Stimulated activated naive CD8-positive, alpha-beta T cell treated with anti-CD3 and anti-CD28 coated beads, Interleukin-15, amount 100 ng/mL, for 72 hours (primary cell): ENCODE measurements at regions not wholly inside any gene's neighbourhood (a gene's known extent, or its start where the extent isn't known, plus 50 kb on each side); places are given as distances from the start of the nearest gene placed in this dataset.

Source experiments
- ATAC-seq: fragments of 150-1000 bp; cut with Tn5 transposase; 2 replicates; pipeline ENCODE4 v1.10.0; 2021; ENCODE audit warnings: mild to moderate bottlenecking, moderate library complexity
- DNase-seq, 2 donors: peaks; one replicate each; pipeline ENCODE4 v3.0.0; 2021 to 2022
- H3K27ac Mint-ChIP-seq, 2 donors: one replicate each; pipeline ENCODE4 v1.8.0; 2022; ENCODE audit warnings: mild to moderate bottlenecking in 2 of 2, mixed read lengths in 2 of 2, moderate library complexity in 2 of 2
- H3K27me3 Mint-ChIP-seq: one replicate; pipeline ENCODE4 v1.8.0; 2022; ENCODE audit warnings: mixed read lengths
- H3K4me1 Mint-ChIP-seq: one replicate; pipeline ENCODE4 v1.8.0; 2022; ENCODE audit warnings: mild to moderate bottlenecking, mixed read lengths
- H3K4me3 Mint-ChIP-seq, 2 donors: one replicate each; pipeline ENCODE4 v1.8.0; 2022; ENCODE audit warnings: mild to moderate bottlenecking in 2 of 2, mixed read lengths in 2 of 2, moderate library complexity in 1 of 2
- H3K9me3 Mint-ChIP-seq, 2 donors: one replicate each; pipeline ENCODE4 v1.8.0; 2022; ENCODE audit warnings: mixed read lengths in 2 of 2

DNA sequence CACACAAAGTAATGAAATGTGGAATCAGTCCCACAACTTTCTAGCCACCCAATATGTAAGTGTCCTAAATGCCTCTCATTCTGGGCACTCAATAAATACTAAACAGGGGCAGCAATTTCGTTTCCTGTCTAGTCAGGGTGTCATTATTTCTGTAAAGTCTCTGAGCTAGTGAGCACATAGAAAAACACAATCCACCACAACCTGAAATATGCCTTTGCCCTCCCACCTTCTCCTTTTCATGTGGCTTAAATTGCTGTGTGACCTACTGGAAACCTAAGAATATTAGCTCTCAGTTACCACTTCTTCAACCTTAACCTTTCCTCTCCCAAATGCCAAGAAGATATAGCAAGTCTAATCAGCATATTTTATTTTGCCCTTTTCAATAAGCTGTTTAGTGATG is 456.3 kb upstream of the KCNMB2 start:
- Mint-ChIP-seq H3K9me3 (no peaks in the 10 kb centered on the region), H3K4me1 (peaks cover 37% of the 10 kb centered on the region)

GRCh38 chr3:178082326-178082906 is 453.8 kb upstream of the KCNMB2 start:
- Mint-ChIP-seq H3K27ac (no peak overlapping the region), H3K4me3 (no peak overlapping the region), H3K27me3 (no peaks in the 10 kb centered on the region), H3K9me3 (no peaks in the 10 kb centered on the region), H3K4me1 (peaks cover 42% of the 10 kb centered on the region)
- ATAC-seq (no peak), DNase-seq (no peak)

More for the DNA sequence above, 456.3 kb upstream of the KCNMB2 start:
- DNase-seq (no peak), ATAC-seq (peak; percentile 63)
- Mint-ChIP-seq H3K27me3 (no peaks in the 10 kb centered on the region), H3K27ac (no peak overlapping the region), H3K4me3 (no peak overlapping the region)

- H3K9me3 Mint-ChIP-seq: no peaks in the 10 kb centered on the region
- DNase-seq: no peak
- ATAC-seq: peak; percentile 53
- no peaks in the 10 kb centered on the region for H3K27me3 Mint-ChIP-seq
- H3K4me3 Mint-ChIP-seq: peak overlapping the region in 1 of 2 donors; percentile 16
- H3K27ac Mint-ChIP-seq: no peak overlapping the region
- peaks cover 42% of the 10 kb centered on the region for H3K4me1 Mint-ChIP-seq
Observed at GRCh38 chr3:178083906-178084866, 452.1 kb upstream of the KCNMB2 start.

- Mint-ChIP-seq H3K27me3 (no peaks in the 10 kb centered on the region), H3K27ac (no peak overlapping the region)
Observed at GRCh38 chr3:178084938-178085816, 451.1 kb upstream of the KCNMB2 start.

DNA sequence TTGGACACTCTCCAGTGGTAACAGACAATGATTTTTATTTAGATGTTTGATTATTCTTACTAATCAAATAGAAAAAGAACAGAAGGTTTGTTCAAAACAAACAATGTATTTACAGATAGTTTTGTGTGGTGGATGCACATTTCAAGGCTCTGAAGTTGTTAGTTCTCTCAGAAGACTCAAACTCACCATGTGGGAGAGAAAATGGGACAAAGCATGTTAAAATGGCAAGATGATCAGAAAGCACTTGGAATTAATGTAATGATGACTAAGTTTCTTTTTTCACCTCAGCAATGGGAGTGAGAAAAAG is 450.5 kb upstream of the KCNMB2 start:
- DNase-seq (no peak), ATAC-seq (no peak)
- Mint-ChIP-seq H3K4me1 (peaks cover 31% of the 10 kb centered on the region), H3K9me3 (peaks cover under 1 to 5% of the 10 kb centered on the region in 2 donors), H3K27me3 (no peaks in the 10 kb centered on the region), H3K4me3 (no peak overlapping the region), H3K27ac (no peak overlapping the region)

More at GRCh38 chr3:178084938-178085816, 451.1 kb upstream of the KCNMB2 start:
- peak; percentile 51 for ATAC-seq
- peak in 1 of 2 donors; percentile 18 for DNase-seq
- Mint-ChIP-seq H3K4me1 (peaks cover 37% of the 10 kb centered on the region), H3K9me3 (peaks cover 0 to 5% of the 10 kb centered on the region in 2 donors), H3K4me3 (peak overlapping the region in 1 of 2 donors; percentile 16)

DNA sequence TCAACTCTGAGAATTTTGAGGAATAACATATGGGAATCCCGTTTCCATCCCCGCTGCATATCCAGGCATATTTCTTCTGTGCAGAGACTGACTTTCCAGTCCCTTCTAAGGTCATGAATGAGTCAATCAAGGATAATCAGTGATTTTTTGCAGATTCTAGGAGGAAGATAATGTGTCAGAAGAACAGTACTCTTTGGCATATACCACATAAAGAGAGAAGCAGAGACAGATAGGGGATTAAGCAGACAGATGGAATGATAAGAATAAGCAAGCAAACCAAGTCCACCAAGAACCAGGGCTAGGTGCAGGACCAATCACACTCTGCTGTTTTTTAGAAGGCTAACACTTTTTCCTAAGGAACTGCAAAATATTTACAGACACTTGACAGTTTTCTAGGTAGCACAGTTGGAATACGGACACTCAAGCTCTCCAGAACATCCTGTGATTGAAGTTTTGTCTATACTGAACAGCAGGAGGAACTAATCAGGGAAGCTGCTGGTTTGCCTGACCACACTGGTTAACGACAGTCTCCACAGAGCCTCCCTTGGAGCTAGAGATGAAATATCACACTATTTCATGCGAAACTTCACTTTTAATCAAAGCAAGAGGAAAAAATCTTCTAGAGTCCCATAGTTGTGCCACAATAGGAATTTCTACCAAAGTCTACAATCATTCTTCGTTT is 450.0 kb upstream of the KCNMB2 start:
- H3K4me3 Mint-ChIP-seq: no peak overlapping the region
- ATAC-seq (peak; percentile 35), DNase-seq (no peak)
- no peaks in the 10 kb centered on the region for H3K27me3 Mint-ChIP-seq
- no peak overlapping the region for H3K27ac Mint-ChIP-seq
- H3K4me1 Mint-ChIP-seq: peaks cover 26% of the 10 kb centered on the region
- H3K9me3 Mint-ChIP-seq: peaks cover 6 to 8% of the 10 kb centered on the region in 2 donors

DNA sequence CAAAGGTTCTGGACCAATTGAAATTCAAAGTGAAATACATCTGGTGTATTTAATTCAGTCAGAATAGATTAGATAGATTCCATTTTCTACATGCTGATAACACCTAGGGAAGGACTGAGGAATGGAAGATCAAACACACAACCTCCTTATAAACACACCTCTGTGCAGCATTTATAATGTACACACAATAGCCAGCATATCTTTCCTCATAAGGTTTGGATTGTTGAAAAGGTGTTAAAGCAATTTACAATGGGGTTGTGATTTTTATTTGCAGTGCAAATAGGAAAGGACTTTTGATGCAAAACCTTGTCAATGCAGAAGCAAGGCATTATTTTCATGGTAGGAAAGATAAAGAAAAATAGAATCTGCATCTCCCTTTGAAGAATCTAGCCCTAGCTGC is 448.9 kb upstream of the KCNMB2 start:
- peaks cover 26% of the 10 kb centered on the region for H3K4me1 Mint-ChIP-seq
- no peaks in the 10 kb centered on the region for H3K27me3 Mint-ChIP-seq
- H3K4me3 Mint-ChIP-seq: no peak overlapping the region
- H3K9me3 Mint-ChIP-seq: peaks cover 16 to 17% of the 10 kb centered on the region in 2 donors
- DNase-seq: no peak
- ATAC-seq: no peak
- no peak overlapping the region for H3K27ac Mint-ChIP-seq

GRCh38 chr3:178088963-178089362 is 447.3 kb upstream of the KCNMB2 start:
- H3K4me1 Mint-ChIP-seq: peaks cover 20% of the 10 kb centered on the region
- DNase-seq (no peak), ATAC-seq (no peak)
- H3K27me3 Mint-ChIP-seq: no peaks in the 10 kb centered on the region
- H3K4me3 Mint-ChIP-seq: no peak overlapping the region
- H3K27ac Mint-ChIP-seq: no peak overlapping the region
- peaks cover 25 to 30% of the 10 kb centered on the region in 2 donors for H3K9me3 Mint-ChIP-seq

- Mint-ChIP-seq H3K27ac (no peak overlapping the region), H3K4me3 (no peak overlapping the region), H3K4me1 (peaks cover 1% of the 10 kb centered on the region), H3K27me3 (no peaks in the 10 kb centered on the region), H3K9me3 (peaks cover 25 to 42% of the 10 kb centered on the region in 2 donors)
- DNase-seq: no peak
- no peak for ATAC-seq
Observed at GRCh38 chr3:178090899-178091298, 445.3 kb upstream of the KCNMB2 start.

- H3K27ac Mint-ChIP-seq: no peak overlapping the region
- H3K4me3 Mint-ChIP-seq: no peak overlapping the region
- no peaks in the 10 kb centered on the region for H3K27me3 Mint-ChIP-seq
- H3K4me1 Mint-ChIP-seq: peaks cover 5% of the 10 kb centered on the region
- H3K9me3 Mint-ChIP-seq: peaks cover 20 to 42% of the 10 kb centered on the region in 2 donors
- DNase-seq (no peak), ATAC-seq (no peak)
Observed at GRCh38 chr3:178095522-178095921, 440.7 kb upstream of the KCNMB2 start.

DNA sequence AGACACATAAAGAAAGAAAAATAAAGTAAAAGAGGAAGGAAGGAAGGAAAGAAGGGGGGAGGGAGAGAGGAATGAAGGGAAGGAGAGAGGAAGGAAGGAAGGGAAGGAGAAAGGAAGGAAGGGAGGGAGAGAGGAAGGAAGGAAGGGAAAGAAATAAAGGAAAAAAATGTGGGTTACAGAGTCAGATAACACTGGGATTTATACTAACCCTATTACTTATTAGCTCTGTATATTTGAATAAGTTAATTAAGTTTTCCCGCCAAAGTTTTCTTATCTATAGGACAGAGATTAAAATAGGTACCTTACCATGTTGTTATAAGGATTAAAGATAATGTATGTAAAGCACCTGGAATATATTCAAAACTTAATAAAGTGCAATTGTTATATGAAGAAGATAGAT is 439.3 kb upstream of the KCNMB2 start:
- Mint-ChIP-seq H3K9me3 (peaks cover 11 to 30% of the 10 kb centered on the region in 2 donors), H3K4me3 (no peak overlapping the region), H3K27ac (no peak overlapping the region), H3K4me1 (peaks cover 5% of the 10 kb centered on the region), H3K27me3 (no peaks in the 10 kb centered on the region)
- DNase-seq (no peak), ATAC-seq (no peak)

DNA sequence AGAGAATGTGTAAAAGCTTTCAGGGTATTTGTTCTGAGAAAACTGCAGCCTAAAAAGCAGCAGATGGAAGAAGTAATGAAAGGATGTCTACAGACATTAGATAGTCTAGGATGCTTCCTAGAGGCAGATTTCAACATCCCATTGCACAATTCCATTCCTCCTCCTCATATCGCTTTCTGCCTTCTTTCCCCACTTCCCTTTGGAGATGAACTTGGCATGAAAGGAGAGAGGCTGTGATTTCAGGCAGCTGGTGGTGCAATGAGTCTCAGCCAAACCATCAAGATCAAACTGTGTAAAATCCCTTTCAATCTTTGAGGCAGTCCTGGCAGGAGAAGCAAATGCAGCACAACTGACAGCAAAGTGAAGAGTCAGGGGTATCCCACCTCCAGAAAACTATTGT is 438.7 kb upstream of the KCNMB2 start:
- Mint-ChIP-seq H3K9me3 (peaks cover 7 to 23% of the 10 kb centered on the region in 2 donors), H3K4me1 (peaks cover 5% of the 10 kb centered on the region), H3K27me3 (no peaks in the 10 kb centered on the region), H3K4me3 (no peak overlapping the region), H3K27ac (no peak overlapping the region)
- ATAC-seq (no peak), DNase-seq (no peak)

- ATAC-seq (no peak), DNase-seq (no peak)
- Mint-ChIP-seq H3K9me3 (peaks cover 0 to 9% of the 10 kb centered on the region in 2 donors), H3K27ac (no peak overlapping the region), H3K4me3 (no peak overlapping the region), H3K27me3 (no peaks in the 10 kb centered on the region), H3K4me1 (peaks cover 5% of the 10 kb centered on the region)
Observed at GRCh38 chr3:178099274-178099673, 437.0 kb upstream of the KCNMB2 start.

- H3K27me3 Mint-ChIP-seq: no peaks in the 10 kb centered on the region
- H3K4me3 Mint-ChIP-seq: no peak overlapping the region
- H3K9me3 Mint-ChIP-seq: peaks cover 0 to 3% of the 10 kb centered on the region in 2 donors
- peaks cover 5% of the 10 kb centered on the region for H3K4me1 Mint-ChIP-seq
- DNase-seq: no peak
- no peak overlapping the region for H3K27ac Mint-ChIP-seq
- no peak for ATAC-seq
Observed at GRCh38 chr3:178099862-178100261, 436.4 kb upstream of the KCNMB2 start.

GRCh38 chr3:178100908-178101307 is 435.3 kb upstream of the KCNMB2 start:
- Mint-ChIP-seq H3K27me3 (no peaks in the 10 kb centered on the region), H3K4me1 (peaks cover 5% of the 10 kb centered on the region), H3K4me3 (no peak overlapping the region), H3K9me3 (no peaks in the 10 kb centered on the region), H3K27ac (no peak overlapping the region)
- ATAC-seq (no peak), DNase-seq (no peak)
